ENCODE measurements at regions not wholly inside any gene's neighbourhood (a gene's known extent, or its start where the extent isn't known, plus 50 kb on each side); places are given as distances from the start of the nearest gene placed in this dataset.

DNA sequence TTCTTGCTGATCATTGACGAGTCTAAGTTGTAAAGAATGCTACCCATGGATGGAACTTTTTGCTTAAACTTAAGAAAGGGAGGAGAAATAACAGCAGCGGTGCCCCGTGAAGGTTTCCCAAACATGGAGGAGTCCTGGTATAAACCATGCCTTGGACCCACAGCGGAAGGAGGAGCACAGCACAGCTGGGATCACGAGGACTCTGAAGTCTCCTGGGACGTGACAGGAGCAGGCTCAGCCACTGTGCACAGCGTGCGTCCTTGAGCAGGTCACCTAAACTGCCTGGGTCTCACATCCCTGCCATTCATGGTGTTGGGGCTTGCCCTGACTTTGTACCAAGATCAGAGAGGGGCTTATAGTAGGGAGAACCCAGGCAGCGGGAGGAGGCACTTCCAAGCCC lies 56.1 kb upstream of the UNC93A start:
- TF ChIP-seq, protein P1, sequence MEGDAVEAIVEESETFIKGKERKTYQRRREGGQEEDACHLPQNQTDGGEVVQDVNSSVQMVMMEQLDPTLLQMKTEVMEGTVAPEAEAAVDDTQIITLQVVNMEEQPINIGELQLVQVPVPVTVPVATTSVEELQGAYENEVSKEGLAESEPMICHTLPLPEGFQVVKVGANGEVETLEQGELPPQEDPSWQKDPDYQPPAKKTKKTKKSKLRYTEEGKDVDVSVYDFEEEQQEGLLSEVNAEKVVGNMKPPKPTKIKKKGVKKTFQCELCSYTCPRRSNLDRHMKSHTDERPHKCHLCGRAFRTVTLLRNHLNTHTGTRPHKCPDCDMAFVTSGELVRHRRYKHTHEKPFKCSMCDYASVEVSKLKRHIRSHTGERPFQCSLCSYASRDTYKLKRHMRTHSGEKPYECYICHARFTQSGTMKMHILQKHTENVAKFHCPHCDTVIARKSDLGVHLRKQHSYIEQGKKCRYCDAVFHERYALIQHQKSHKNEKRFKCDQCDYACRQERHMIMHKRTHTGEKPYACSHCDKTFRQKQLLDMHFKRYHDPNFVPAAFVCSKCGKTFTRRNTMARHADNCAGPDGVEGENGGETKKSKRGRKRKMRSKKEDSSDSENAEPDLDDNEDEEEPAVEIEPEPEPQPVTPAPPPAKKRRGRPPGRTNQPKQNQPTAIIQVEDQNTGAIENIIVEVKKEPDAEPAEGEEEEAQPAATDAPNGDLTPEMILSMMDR (IDR thresholded peaks at IDR 0.05): no peak
- TF ChIP-seq POLR2A (IDR thresholded peaks at IDR 0.05): no peak

All from transverse colon (tissue), 3 donors.